ENCODE measurements at regions not wholly inside any gene's neighbourhood (a gene's known extent, or its start where the extent isn't known, plus 50 kb on each side); places are given as distances from the start of the nearest gene placed in this dataset.
A peak's percentile ranks its signal among the peaks of the same experiment; 100 is the strongest.

DNA sequence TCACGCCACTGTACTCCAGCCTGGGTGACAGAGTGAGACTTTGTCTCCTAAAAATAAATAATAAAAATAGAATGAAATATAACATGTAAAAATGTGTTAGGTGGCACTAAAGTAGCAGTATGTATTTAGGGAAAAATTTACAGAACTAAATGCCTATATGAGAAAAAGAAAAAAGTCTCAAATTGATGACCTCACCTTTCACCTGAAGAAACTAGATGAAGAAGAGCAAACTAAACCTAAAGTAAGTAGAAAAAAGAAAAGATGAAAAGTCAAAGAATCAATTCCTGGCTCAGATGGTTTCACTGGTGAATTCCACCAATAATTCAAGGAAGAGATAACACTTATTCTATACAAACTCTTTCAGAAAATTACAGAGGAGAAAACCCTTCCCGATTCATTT, 106.5 kb upstream of the NANOS1 start:
- H3K4me1 ChIP-seq, result no peaks in the 10 kb centered on the region
- TF ChIP-seq HMGXB4 (CRISPR knock-in tag; IDR thresholded peaks at IDR 0.05; ENCODE audit: borderline replicate concordance) (no peak), NR3C1 (IDR thresholded peaks at IDR 0.05) (no peak), FOXS1 (CRISPR knock-in tag; IDR thresholded peaks at IDR 0.05) (no peak), BHLHE40 (IDR thresholded peaks at IDR 0.05; ENCODE audit: low read depth, low read length) (no peak), SREBF2 (IDR thresholded peaks at IDR 0.05) (no peak), CHD4 (IDR thresholded peaks at IDR 0.05; ENCODE audit: borderline replicate concordance) (no peak), RARB (CRISPR knock-in tag; IDR thresholded peaks at IDR 0.05) (no peak), KDM5A (IDR thresholded peaks at IDR 0.05) (no peak), REST (IDR thresholded peaks at IDR 0.05) (no peak), KDM1A (IDR thresholded peaks at IDR 0.05; ENCODE audit: low read depth) (no peak), EHMT2 (IDR thresholded peaks at IDR 0.05; ENCODE audit: low read depth) (no peak), MYC (IDR thresholded peaks at IDR 0.05; ENCODE audit: borderline replicate concordance, low read length) (no peak), PHF8 (IDR thresholded peaks at IDR 0.05; ENCODE audit: borderline replicate concordance, low read depth) (no peak), JUNB (IDR thresholded peaks at IDR 0.05) (no peak)
- no peak overlapping the region for H3K4me2 ChIP-seq
- no peak for FAIRE-seq
- H3K9me3 ChIP-seq, result no peaks in the 10 kb centered on the region
- no peak overlapping the region for H3K27ac ChIP-seq
- WGBS (ENCODE audit: missing lambda C conversion rate), result 86% methylated on average over 2 of the region's 2 CpGs
- ChIA-PET CTCF (interaction anchor here (0.7 kb wide), 1 partner anchor 25 kb away, joined by 3 read pairs; no protein-coding TSS in a partner anchor), POLR2A (no interaction called here)
- no peak for ATAC-seq
- DNase-seq (ENCODE audit: low read depth in 1 of 2, low spot score in 1 of 2), result no peak
- H3K4me3 ChIP-seq, result no peak overlapping the region

DNA sequence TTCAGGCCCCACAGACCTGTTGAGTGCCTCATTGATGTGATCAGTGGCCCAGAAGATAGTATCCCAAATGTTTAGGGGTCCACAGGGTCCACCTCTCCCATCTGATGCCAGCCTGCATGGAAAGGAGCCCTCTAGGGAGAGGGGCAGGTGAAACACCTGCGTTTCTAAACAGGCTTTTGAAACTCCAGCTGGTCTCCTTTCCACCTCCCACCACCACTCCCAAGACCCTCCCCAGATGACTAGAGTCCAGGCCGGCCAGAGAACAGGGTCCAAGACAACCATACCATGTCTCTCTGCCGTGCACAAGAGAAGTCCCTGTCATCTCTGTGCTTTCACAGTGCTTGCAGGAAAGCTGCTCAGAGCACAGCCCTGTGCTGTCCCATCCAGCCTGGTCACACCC, 105.0 kb upstream of the NANOS1 start:
- WGBS (ENCODE audit: missing lambda C conversion rate), result 21% methylated on average over 3 of the region's 3 CpGs
- Histone ChIP-seq H3K27ac (no peak overlapping the region), H3K4me1 (no peaks in the 10 kb centered on the region), H3K4me3 (no peak overlapping the region), H3K9me3 (no peaks in the 10 kb centered on the region), H3K4me2 (no peak overlapping the region)
- FAIRE-seq (no peak), ATAC-seq (peak in 1 of 2 experiments; percentile 47; a peak in 1 of 6 replicates), DNase-seq (ENCODE audit: low read depth in 1 of 2, low spot score in 1 of 2) (no peak)
- TF ChIP-seq CHD4 (IDR thresholded peaks at IDR 0.05; ENCODE audit: borderline replicate concordance) (no peak), GATA3 (IDR thresholded peaks at IDR 0.05; ENCODE audit: borderline replicate concordance) (no peak)
- ChIA-PET CTCF (interaction anchor here (1.1 to 1.6 kb wide), 2 partner anchors 14 to 204 kb away, joined by 3 read pairs; no protein-coding TSS in a partner anchor), POLR2A (no interaction called here)

- CTCF ChIA-PET, result interaction anchor here (1.1 to 1.6 kb wide), 2 partner anchors 13 to 205 kb away, joined by 3 read pairs; no protein-coding TSS in a partner anchor
- no peaks in the 10 kb centered on the region for H3K4me1 ChIP-seq
- no peak for FAIRE-seq
- POLR2A ChIA-PET, result no interaction called here
- TF ChIP-seq, protein P1, sequence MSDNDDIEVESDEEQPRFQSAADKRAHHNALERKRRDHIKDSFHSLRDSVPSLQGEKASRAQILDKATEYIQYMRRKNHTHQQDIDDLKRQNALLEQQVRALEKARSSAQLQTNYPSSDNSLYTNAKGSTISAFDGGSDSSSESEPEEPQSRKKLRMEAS (IDR thresholded peaks at IDR 0.05), result no peak
- TF ChIP-seq SREBF2 (IDR thresholded peaks at IDR 0.05) (no peak), TFCP2L1 (CRISPR knock-in tag; IDR thresholded peaks at IDR 0.05) (no peak), GATA3 (IDR thresholded peaks at IDR 0.05; ENCODE audit: borderline replicate concordance) (no peak), BCL3 (IDR thresholded peaks at IDR 0.05) (no peak), USF2 (IDR thresholded peaks at IDR 0.05) (no peak)
- no peak for ATAC-seq
- 83% methylated on average over 8 of the region's 8 CpGs for WGBS (ENCODE audit: missing lambda C conversion rate)
- H3K4me2 ChIP-seq, result no peak overlapping the region
- H3K9me3 ChIP-seq, result peaks cover 4% of the 10 kb centered on the region; the same call in 1 of the 3 replicates
- no peak overlapping the region for H3K27ac ChIP-seq
- DNase-seq (ENCODE audit: low read depth in 1 of 2, low spot score in 1 of 2), result no peak
- H3K4me3 ChIP-seq, result no peak overlapping the region
These were observed 104.0 kb upstream of the NANOS1 start for GRCh38 chr10:118925404-118926071.
